ENCODE measurements at regions not wholly inside any gene's neighbourhood (a gene's known extent, or its start where the extent isn't known, plus 50 kb on each side); places are given as distances from the start of the nearest gene placed in this dataset.

DNA sequence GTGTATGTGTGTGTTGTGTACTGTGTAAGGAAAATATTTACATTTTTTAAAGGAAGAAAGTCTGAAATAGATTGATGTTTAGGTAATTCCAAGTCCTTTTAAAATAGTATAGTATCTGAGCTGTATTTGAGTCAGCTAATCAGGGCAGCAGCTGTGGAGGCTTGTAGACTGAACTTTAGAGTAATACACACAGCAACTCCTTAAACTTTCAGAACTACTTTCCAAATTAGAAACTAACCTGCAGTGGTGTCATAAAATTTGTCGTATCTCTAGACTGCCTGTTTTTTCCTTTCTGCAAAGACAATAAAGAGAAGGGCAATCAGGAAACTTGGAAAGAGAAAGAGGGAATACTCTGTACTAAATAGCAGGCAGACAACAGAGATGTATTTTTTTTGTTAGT lies 391.0 kb upstream of the AZI2 start:
- DNase-seq (ENCODE audit: low spot score): no peak

DNA sequence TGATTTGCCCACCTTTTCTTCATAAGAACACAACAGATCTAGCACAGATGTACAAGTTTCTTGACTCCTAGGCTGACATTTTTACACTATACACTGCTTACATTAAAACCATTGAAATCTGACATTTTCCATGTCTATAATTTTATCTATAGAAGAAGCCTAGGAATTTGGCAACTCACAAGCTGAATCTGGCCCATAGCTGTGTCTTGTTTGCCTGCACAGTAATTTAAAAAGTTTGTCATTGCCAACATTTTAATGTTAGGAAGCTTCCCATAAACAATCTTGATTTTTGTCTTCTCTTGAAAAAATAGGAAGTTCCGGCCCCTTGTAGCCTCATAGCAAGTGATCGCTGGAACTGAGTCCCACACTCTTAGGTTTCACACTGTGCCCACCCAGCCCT lies 394.6 kb upstream of the AZI2 start:
- no peak for DNase-seq (ENCODE audit: low spot score)

DNA sequence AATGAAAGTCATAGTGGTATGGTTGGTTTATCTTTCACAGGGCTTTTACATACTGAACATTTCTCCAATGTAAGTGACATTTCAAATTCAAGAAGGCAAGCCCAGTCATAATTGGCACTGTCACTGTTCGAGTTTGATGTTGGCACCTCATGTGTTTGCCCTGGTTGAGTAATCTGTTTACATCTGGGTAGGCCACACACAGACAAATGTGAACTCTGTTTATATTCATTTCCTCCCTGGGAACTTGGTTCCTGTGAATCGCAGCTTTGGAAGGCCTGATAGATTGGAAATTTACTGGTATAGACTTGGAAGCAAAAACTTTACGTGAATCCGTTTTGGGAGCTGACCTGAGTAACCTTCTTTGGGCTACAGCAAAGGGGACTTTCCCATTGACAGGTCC lies 395.2 kb upstream of the AZI2 start:
- DNase-seq (ENCODE audit: low spot score): no peak

- no peak for DNase-seq (ENCODE audit: low spot score)
Measured at GRCh38 chr3:28745436-28745835, 396.8 kb upstream of the AZI2 start.

DNA sequence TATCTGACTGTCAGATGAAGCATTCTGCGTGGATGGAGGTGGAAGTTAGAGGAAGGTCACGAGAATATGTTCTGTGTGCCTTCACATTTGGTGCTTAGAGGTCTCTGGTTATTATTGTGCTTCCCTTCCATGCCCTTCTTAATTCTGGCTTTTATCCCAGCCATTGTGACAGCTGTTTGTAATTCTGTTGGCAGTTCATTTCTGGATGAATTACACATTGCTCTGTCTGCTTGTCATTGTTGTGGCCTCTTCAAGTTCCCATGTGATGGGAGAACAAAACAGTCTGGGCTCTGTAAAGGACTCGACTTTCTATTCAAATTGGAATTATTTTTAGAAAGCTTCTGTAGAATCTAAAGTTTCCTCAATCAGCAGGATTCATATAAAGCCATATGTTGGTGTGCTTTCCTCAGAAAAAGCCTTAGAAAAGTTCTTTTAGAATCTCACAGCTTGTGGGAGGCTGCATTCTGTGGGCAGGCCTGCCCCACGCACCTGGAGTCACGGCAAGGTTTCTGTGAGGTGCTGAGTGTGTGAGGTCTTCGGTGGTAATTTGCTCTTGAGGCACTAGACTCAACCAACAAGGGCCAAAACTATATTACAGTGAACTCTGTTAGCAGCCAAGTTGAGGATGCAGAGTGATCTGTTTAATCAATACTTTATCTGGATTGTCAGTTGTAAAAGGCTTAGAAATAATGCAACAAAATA lies 397.4 kb upstream of the AZI2 start:
- DNase-seq (ENCODE audit: low spot score): no peak

DNA sequence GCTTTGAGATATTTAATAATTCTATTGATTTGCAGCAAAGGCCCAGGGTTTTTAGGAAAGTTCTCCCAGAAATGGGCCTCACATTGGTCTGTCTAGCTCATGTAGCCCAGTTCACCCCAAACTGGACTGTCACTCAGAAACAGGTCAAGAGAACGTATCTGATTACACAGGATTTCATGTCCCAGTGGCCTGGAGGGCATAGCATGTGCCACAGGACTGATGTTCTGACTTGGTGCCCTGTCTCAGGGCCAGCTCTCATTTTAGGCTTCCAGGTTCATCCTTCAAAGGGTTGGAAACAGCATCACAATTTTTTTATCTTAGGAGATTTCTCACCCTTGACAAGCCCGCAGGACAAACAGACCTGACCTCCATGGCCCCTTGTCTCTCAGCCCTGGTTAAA lies 398.4 kb upstream of the AZI2 start:
- DNase-seq (ENCODE audit: low spot score): no peak

GRCh38 chr3:28751864-28752263 lies 403.2 kb upstream of the AZI2 start:
- DNase-seq (ENCODE audit: low spot score): no peak

DNA sequence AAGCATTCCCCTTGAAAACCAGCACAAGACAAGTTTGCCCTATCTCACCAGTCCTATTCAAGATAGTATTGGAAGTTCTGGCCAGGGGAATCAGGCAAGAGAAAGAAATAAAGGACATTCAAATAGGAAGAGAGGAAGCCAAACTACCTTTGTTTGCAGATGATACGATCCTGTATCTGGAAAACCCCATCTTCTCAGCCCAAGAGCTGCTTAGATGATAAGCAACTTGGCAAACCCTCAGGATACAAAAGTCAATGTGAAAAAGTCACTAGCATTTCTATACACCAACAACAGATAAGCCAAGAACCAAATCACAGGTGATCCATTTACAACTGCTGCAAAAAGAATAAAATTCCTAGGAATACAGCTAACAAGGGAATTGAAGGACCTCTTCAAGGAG lies 403.7 kb upstream of the AZI2 start:
- DNase-seq (ENCODE audit: low spot score): no peak

DNA sequence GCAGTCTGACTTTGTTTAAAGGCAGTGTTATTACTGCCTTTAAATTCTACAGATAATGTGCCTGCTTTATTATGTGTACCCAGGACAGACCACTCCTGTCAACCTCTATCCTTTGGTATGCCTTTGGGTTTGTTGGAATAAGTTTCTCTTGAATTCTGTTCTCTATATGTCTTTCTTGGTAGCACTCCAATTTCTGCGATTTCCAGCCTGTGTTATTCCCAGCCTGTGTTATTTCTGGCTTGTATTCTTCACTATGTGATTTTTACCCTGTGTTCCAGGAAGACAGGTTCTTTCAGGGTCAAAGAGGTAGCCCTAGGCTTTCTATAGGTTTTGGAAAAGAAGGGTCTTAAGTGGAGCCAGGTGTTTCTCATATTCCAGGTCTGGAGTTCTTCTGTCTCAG lies 407.4 kb upstream of the AZI2 start:
- DNase-seq (ENCODE audit: low spot score): no peak

DNA sequence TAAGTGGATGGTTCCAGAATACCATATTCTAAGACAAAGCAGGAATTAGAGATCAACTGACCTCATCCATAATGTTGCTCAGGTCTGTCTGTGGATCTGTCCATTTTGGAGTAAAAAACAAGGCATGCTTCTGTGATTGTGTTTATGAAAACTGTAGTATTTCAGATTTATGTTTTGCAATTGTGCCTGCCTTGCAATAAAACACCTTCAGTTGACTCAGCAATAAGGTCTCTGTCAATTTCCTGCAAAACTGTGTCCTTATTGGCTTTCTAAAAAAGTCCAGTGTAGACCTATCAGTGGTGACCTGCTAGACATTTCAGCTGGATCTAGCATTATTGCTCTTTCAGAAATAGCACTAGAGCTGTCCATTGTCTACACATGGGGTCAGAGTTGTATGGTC lies 409.5 kb upstream of the AZI2 start:
- DNase-seq (ENCODE audit: low spot score): no peak

GRCh38 chr3:28761375-28761774 lies 412.8 kb upstream of the AZI2 start:
- DNase-seq (ENCODE audit: low spot score): no peak

DNA sequence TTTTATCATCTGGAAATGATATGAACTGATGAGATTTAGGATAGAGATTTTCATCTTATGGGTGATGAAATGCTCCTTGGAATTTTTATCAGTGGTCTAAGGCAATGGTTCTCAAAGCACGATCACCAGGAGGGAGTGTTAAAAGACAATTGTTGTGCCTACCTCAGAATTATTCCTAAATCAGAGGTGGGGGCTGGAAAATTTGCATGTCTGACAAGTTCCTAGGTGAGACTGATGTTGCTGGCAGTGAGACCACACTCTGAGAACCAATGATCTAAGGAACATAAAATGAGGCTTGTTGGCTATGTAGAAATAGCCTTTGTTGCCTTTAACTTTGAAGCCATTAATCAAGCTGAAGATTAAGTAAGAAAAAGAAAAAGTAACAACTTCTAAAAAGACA lies 416.6 kb upstream of the AZI2 start:
- DNase-seq (ENCODE audit: low spot score): no peak

GRCh38 chr3:28768439-28768838 lies 419.8 kb upstream of the AZI2 start:
- no peak for DNase-seq (ENCODE audit: low spot score)

DNA sequence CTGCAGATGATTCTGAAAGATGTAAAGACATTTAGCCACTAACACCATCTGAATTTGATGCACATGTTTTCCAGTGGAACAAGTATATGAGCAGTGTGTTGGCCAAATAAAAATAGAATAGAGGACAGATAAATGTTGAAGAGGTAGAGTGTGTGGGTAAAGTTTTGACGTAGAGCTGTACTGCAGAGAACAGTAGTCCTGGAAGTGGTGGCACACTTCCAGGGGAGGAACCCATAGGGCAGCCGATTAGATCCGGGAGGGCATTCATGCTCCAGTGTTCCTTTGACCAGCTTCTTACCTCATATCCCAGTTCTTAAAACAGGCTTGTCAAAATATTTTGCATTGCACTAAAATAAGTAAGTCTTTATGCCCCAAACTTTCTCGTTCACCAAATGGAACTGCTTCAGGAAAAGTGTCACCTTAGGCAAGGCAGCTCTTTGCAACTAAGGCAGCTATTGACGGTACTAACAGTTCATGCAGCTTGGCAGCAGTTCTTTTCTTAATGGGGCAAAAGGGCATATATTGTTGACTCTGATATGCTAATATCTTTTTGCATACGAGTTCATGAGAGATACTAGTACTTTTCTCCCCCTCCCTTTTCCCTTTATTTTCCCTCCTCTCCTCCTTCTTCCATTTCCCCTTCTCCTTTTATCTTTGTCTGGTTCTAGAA lies 429.3 kb upstream of the AZI2 start:
- DNase-seq (ENCODE audit: low spot score): no peak

DNA sequence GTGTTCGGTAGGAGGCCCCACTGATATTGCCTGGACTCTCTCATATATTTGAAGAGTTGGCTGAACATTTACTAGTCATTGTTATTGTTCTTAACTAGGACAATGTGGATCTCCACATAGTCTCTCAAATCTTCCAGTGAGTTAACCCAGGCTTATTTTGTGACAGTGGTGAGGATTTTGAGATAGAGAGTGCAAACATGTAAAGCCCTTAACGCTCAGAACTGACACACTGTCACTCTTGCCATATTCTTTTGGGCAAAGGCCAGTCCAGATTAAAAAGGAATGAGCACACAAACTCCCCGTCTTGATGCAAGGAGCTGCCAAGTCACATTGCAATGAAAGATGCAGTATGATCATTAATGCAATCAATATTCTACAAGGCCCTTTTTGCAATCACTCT lies 431.9 kb upstream of the AZI2 start:
- no peak for DNase-seq (ENCODE audit: low spot score)

DNA sequence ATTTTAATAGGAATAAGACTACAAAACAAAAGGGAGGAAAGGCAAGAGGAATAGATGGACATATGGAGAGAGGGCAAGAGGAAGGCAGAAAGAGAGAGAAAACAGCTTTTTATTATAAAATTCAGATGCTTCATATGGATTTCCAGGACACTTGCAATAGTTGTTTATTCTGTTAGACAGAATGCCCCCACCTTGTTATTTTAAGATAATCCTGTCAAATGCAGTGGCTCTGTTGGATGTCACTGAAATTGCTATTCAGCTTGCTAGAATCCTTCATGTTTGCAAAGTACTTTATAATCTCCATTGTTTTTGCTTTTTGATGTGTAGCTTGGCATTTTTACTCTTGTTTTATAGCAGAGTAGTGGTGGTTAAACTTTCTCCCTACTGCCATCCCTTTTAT lies 432.4 kb upstream of the AZI2 start:
- no peak for DNase-seq (ENCODE audit: low spot score)

- DNase-seq (ENCODE audit: low spot score): no peak
Measured at GRCh38 chr3:28786446-28786845, 437.8 kb upstream of the AZI2 start.

GRCh38 chr3:28788571-28788970 lies 439.9 kb upstream of the AZI2 start:
- DNase-seq (ENCODE audit: low spot score): no peak

DNA sequence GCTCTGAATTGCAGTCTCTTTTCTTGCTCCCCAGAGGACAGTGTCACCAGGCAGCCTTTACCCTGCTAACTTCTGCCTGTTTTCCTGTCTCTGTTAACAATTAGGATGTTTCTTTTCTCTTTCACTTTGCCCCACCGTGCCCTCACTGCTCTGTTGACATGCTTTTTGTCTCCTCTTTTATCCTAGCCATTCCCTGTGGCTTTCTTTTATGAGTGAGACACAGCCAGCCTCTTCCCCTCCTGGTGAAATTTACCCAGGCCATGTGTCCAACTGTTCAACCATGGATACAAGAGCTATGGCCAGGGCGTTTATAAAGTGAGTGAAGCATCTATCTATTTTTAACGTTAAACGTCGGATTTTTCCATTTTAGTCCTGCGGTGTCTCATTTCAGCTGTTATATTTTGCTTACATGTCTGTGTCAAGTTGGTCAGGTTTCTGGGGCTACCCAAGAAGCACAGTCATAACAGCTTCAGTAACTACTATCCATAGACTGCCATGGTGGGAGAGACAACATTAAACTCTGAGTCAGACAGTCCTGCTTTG lies 443.2 kb upstream of the AZI2 start:
- no peak for DNase-seq (ENCODE audit: low spot score)

DNA sequence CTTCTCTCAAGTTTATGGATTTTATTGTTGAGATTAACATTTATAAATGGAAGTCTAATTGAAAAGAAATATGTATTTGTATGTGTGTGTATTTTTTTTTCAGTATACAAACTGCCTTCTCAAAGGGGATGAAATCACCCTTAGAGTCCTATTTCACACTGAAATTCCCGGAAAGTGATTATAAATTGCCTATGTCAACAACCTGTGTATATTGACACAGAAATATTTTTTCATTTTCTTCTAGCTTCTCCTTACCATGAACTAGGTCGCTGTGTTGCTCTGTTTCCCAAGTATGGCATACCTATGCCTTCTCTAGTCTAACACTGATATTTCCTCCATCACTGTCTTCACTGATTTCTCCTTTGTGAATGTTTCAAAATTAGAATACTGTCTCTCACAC lies 444.0 kb upstream of the AZI2 start:
- no peak for DNase-seq (ENCODE audit: low spot score)

GRCh38 chr3:28799084-28799483 lies 450.5 kb upstream of the AZI2 start:
- no peak for DNase-seq (ENCODE audit: low spot score)

GRCh38 chr3:28800203-28800602 lies 451.6 kb upstream of the AZI2 start:
- no peak for DNase-seq (ENCODE audit: low spot score)

- no peak for DNase-seq (ENCODE audit: low spot score)
Measured at GRCh38 chr3:28808068-28808467, 459.4 kb upstream of the AZI2 start.

- no peak for DNase-seq (ENCODE audit: low spot score)
Measured at GRCh38 chr3:28816017-28816416, 464.9 kb upstream of the RBMS3 start.

All from CD4-positive, alpha-beta T cell treated with Interleukin-15 for 4 hours (primary cell).